ENCODE measurements at regions not wholly inside any gene's neighbourhood (a gene's known extent, or its start where the extent isn't known, plus 50 kb on each side); places are given as distances from the start of the nearest gene placed in this dataset.

GRCh38 chr5:167578977-167579692, 712.3 kb upstream of the WWC1 start:
- no peaks in the 10 kb centered on the region for H3K4me1 ChIP-seq (ENCODE audit: insufficient read depth, low read length, poor library complexity, severe bottlenecking)
- H3K9me3 ChIP-seq (ENCODE audit: low read length) = no peaks in the 10 kb centered on the region
- no peaks in the 10 kb centered on the region for H3K79me2 ChIP-seq (ENCODE audit: insufficient read depth, low read depth, low read length)
- no TSS peak for BruUV-seq (replicated peaks)
- CTCF ChIA-PET (ENCODE audit: unreplicated experiment) = no interaction called here
- intact Hi-C loops (cut with micrococcal nuclease; ENCODE audit: unreplicated experiment) = no loop called here
- POLR2A ChIA-PET = no interaction called here
- no peak overlapping the region for H3K4me3 ChIP-seq (ENCODE audit: low read depth, low read length, poor library complexity, severe bottlenecking)
- H3K27ac ChIP-seq (ENCODE audit: low read depth, low read length, poor library complexity, severe bottlenecking) = no peak overlapping the region
- no peak for DNase-seq (ENCODE audit: low spot score)
- H2AFZ ChIP-seq (ENCODE audit: low read length) = no peak overlapping the region
- TF ChIP-seq CTCF (conservative IDR thresholded peaks at IDR 0.05; ENCODE audit: low read length) = no peak
- no peak for TF ChIP-seq EZH2phosphoT487 (IDR thresholded peaks at IDR 0.05; ENCODE audit: borderline replicate concordance, low read depth, low read length)
- no peak overlapping the region for H3K4me2 ChIP-seq (ENCODE audit: low read length)
- H4K20me1 ChIP-seq (ENCODE audit: insufficient read depth, low read length) = no peaks in the 10 kb centered on the region
- H3K36me3 ChIP-seq (ENCODE audit: insufficient read depth, low read length) = no peaks in the 10 kb centered on the region
- H3K9me2 ChIP-seq (ENCODE audit: insufficient read depth, low read length) = no peaks in the 10 kb centered on the region

DNA sequence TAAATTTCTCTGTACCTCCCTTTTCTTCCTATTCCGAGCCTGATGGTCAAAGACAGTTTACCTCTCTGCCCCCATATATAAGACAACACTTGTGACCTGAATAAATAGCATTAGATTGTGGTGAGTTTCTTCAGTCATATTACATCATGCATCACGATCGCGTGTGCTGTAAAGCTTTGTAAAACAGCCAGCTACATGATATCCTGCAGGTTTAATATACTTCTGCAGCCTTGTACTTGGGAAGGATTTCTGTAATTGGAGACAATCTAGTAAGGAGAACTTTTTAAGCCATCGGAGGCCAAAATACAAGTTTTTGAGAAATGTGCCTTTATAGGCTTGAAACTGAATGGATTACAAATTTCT, 711.8 kb upstream of the WWC1 start:
- H3K4me1 ChIP-seq (ENCODE audit: insufficient read depth, low read length, poor library complexity, severe bottlenecking) = no peaks in the 10 kb centered on the region
- H3K9me2 ChIP-seq (ENCODE audit: insufficient read depth, low read length) = no peaks in the 10 kb centered on the region
- H3K27ac ChIP-seq (ENCODE audit: low read depth, low read length, poor library complexity, severe bottlenecking) = no peak overlapping the region
- no peaks in the 10 kb centered on the region for H3K9me3 ChIP-seq (ENCODE audit: low read length)
- H3K4me2 ChIP-seq (ENCODE audit: low read length) = no peak overlapping the region
- no TSS peak for BruUV-seq (replicated peaks)
- no peaks in the 10 kb centered on the region for H3K36me3 ChIP-seq (ENCODE audit: insufficient read depth, low read length)
- TF ChIP-seq CTCF (conservative IDR thresholded peaks at IDR 0.05; ENCODE audit: low read length) (no peak), EZH2phosphoT487 (IDR thresholded peaks at IDR 0.05; ENCODE audit: borderline replicate concordance, low read depth, low read length) (no peak)
- no peaks in the 10 kb centered on the region for H3K79me2 ChIP-seq (ENCODE audit: insufficient read depth, low read depth, low read length)
- no peaks in the 10 kb centered on the region for H4K20me1 ChIP-seq (ENCODE audit: insufficient read depth, low read length)
- intact Hi-C loops (cut with micrococcal nuclease; ENCODE audit: unreplicated experiment) = no loop called here
- ChIA-PET CTCF (ENCODE audit: unreplicated experiment) (no interaction called here), POLR2A (no interaction called here)
- no peak overlapping the region for H2AFZ ChIP-seq (ENCODE audit: low read length)
- H3K4me3 ChIP-seq (ENCODE audit: low read depth, low read length, poor library complexity, severe bottlenecking) = no peak overlapping the region
- no peak for DNase-seq (ENCODE audit: low spot score)

- ChIA-PET CTCF (ENCODE audit: unreplicated experiment) (no interaction called here), POLR2A (no interaction called here)
- H3K9me3 ChIP-seq (ENCODE audit: low read length) = no peaks in the 10 kb centered on the region
- no peaks in the 10 kb centered on the region for H3K4me1 ChIP-seq (ENCODE audit: insufficient read depth, low read length, poor library complexity, severe bottlenecking)
- H2AFZ ChIP-seq (ENCODE audit: low read length) = no peak overlapping the region
- H3K79me2 ChIP-seq (ENCODE audit: insufficient read depth, low read depth, low read length) = no peaks in the 10 kb centered on the region
- intact Hi-C loops (cut with micrococcal nuclease; ENCODE audit: unreplicated experiment) = no loop called here
- no TSS peak for BruUV-seq (replicated peaks)
- no peaks in the 10 kb centered on the region for H4K20me1 ChIP-seq (ENCODE audit: insufficient read depth, low read length)
- H3K36me3 ChIP-seq (ENCODE audit: insufficient read depth, low read length) = no peaks in the 10 kb centered on the region
- H3K4me2 ChIP-seq (ENCODE audit: low read length) = no peak overlapping the region
- DNase-seq (ENCODE audit: low spot score) = no peak
- TF ChIP-seq CTCF (conservative IDR thresholded peaks at IDR 0.05; ENCODE audit: low read length) (no peak), EZH2phosphoT487 (IDR thresholded peaks at IDR 0.05; ENCODE audit: borderline replicate concordance, low read depth, low read length) (no peak)
- no peak overlapping the region for H3K4me3 ChIP-seq (ENCODE audit: low read depth, low read length, poor library complexity, severe bottlenecking)
- no peak overlapping the region for H3K27ac ChIP-seq (ENCODE audit: low read depth, low read length, poor library complexity, severe bottlenecking)
- H3K9me2 ChIP-seq (ENCODE audit: insufficient read depth, low read length) = no peaks in the 10 kb centered on the region
Measured at GRCh38 chr5:167580608-167581007, 710.8 kb upstream of the WWC1 start.
